CD4-positive, alpha-beta T cell (primary cell): ENCODE measurements at regions not wholly inside any gene's neighbourhood (a gene's known extent, or its start where the extent isn't known, plus 50 kb on each side); places are given as distances from the start of the nearest gene placed in this dataset.

Experiments used
- ATAC-seq: fragments of 200-7000 bp; cut with Tn5 transposase; one replicate; pipeline ENCODE4 v1.10.0; 2022; ENCODE audit warnings: mild to moderate bottlenecking; ENCODE audit not compliant: poor library complexity
- CTCF ChIA-PET: fragments of 350-600 bp; sonication (Branson Sonifier 250); formaldehyde crosslinking; loops from one replicate; lab custom pipeline; 2021; ENCODE audit warnings: antibody characterized with exemption, inconsistent platforms; lab: Charles Lee
- POLR2A ChIA-PET: fragments of 350-600 bp; sonication (Branson Sonifier 250); formaldehyde crosslinking; loops from one replicate; lab custom pipeline; 2021; ENCODE audit warnings: antibody characterized with exemption, inconsistent platforms; lab: Charles Lee
- DNase-seq, 14 experiments: peaks; one replicate each; pipeline ENCODE4 v3.0.0-alpha.2; 2013 to 2020; ENCODE audit warnings: mixed read lengths in 2 of 14
- H3K27ac ChIP-seq, 2 donors: one replicate each; pipeline versions ENCODE4 v1.5.1 to v1.7.0; 2013; ENCODE audit warnings: low read length in 2 of 2, low read depth in 1 of 2, mild to moderate bottlenecking in 1 of 2
- H3K27me3 ChIP-seq, 2 experiments: 1 replicate in 1 of 2; 2 replicates in 1 of 2; pipeline versions ENCODE4 v1.6.1 to v1.7.0; 2013; ENCODE audit warnings: low read length in 2 of 2, control low read depth in 1 of 2, mild to moderate bottlenecking in 1 of 2, moderate library complexity in 1 of 2; ENCODE audit not compliant: insufficient read depth in 2 of 2, control insufficient read depth in 1 of 2
- H3K36me3 ChIP-seq: one replicate; pipeline ENCODE4 v1.6.1; 2013; ENCODE audit warnings: low read length, control low read depth; ENCODE audit not compliant: insufficient read depth
- H3K4me1 ChIP-seq: one replicate; pipeline ENCODE4 v1.6.1; 2013; ENCODE audit warnings: low read length, control low read depth; ENCODE audit not compliant: insufficient read depth
- H3K4me3 ChIP-seq: one replicate; pipeline ENCODE4 v1.5.1; 2013; ENCODE audit warnings: mild to moderate bottlenecking, low read length, moderate library complexity
- H3K9me3 ChIP-seq, 2 experiments: 1 replicate in 1 of 2; 2 replicates in 1 of 2; pipeline versions ENCODE4 v1.6.1 to v1.7.0; 2013; ENCODE audit warnings: low read length in 2 of 2, mild to moderate bottlenecking in 2 of 2, control low read depth in 1 of 2, moderate library complexity in 1 of 2; ENCODE audit not compliant: control insufficient read depth in 1 of 2, insufficient read depth in 1 of 2
- H3K27ac Mint-ChIP-seq: one replicate; pipeline ENCODE4 v1.8.0; 2020; ENCODE audit warnings: mixed read lengths
- H3K27me3 Mint-ChIP-seq: one replicate; pipeline ENCODE4 v1.8.0; 2021; ENCODE audit warnings: mixed read lengths
- H3K36me3 Mint-ChIP-seq: one replicate; pipeline ENCODE4 v1.8.0; 2021; ENCODE audit warnings: low read depth, mixed read lengths
- H3K4me1 Mint-ChIP-seq: one replicate; pipeline ENCODE4 v1.8.0; 2021; ENCODE audit warnings: low read depth, mixed read lengths
- H3K4me3 Mint-ChIP-seq: one replicate; pipeline ENCODE4 v1.8.0; 2020; ENCODE audit warnings: mild to moderate bottlenecking, mixed read lengths
- H3K9me3 Mint-ChIP-seq: one replicate; pipeline ENCODE4 v1.8.0; 2020; ENCODE audit warnings: mixed read lengths
- intact Hi-C, 2 experiments: fragments of 100-400 bp; cut with DNase I in 1 of 2; cut with micrococcal nuclease in 1 of 2; formaldehyde crosslinking; loops; one replicate each; pipeline versions ENCODE4 v1.15.1 to v1.9.0; 2023 to 2025; cut with DNase I, micrococcal nuclease
- TF ChIP-seq, protein P1 (sequence below): fragments of 200-600 bp; IDR thresholded peaks from one replicate; pipeline ENCODE4 v1.8.0; 2022; ENCODE audit warnings: antibody characterized with exemption, mild to moderate bottlenecking

DNA sequence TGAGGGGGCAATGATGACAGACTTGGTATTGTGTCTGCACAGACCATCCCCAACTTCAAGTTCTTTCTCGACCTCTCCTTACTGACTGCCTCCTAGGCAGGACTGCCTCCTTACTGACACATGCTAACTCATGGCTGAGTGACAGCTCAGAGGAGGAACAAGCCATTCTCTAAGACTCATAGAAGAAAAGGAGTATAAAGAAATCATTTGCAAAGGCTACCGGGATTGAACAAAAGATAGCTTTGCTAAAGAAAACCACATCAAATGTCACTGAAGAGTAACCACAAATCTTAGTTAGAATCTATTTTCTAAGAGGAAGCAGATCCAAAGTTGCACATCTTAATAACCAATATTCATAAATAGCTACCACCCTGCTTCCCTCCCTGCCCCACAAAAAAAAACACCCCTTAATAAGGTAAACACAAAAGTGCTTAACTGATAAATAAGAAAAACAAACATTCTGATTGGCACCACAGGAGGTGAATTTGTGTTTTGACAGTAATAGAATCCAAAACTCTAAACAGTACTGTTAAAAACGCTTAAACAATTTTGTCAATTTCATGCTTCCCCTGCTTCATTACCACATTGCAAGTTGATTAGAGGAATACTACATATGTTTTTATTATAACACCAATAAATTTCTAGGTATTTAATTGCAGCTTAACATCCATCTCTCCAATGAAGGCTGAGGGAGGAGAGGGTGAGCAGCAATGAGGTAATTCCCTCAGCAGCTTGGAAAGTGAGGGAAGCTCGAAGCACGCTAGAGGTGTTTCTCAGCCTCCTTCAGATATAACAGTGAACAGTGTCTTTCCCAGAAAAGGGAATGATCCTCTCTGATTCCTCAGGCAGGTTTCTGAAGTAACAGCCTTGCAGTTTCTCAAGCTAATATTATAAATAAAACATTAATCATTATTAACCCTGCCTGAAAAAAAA lies 160.0 kb downstream of the HNRNPD start:
- no peaks in the 10 kb centered on the region for H3K27me3 ChIP-seq
- Mint-ChIP-seq H3K9me3 (no peaks in the 10 kb centered on the region), H3K27me3 (no peaks in the 10 kb centered on the region), H3K4me1 (peaks cover 40% of the 10 kb centered on the region), H3K27ac (peak overlapping the region; percentile 8), H3K36me3 (no peaks in the 10 kb centered on the region), H3K4me3 (peak overlapping the region; percentile 4)
- DNase-seq (peak in 4 of 14 experiments; percentile 41 to 76 (median 66)), ATAC-seq (peak; percentile 99)
- TF ChIP-seq, protein P1, sequence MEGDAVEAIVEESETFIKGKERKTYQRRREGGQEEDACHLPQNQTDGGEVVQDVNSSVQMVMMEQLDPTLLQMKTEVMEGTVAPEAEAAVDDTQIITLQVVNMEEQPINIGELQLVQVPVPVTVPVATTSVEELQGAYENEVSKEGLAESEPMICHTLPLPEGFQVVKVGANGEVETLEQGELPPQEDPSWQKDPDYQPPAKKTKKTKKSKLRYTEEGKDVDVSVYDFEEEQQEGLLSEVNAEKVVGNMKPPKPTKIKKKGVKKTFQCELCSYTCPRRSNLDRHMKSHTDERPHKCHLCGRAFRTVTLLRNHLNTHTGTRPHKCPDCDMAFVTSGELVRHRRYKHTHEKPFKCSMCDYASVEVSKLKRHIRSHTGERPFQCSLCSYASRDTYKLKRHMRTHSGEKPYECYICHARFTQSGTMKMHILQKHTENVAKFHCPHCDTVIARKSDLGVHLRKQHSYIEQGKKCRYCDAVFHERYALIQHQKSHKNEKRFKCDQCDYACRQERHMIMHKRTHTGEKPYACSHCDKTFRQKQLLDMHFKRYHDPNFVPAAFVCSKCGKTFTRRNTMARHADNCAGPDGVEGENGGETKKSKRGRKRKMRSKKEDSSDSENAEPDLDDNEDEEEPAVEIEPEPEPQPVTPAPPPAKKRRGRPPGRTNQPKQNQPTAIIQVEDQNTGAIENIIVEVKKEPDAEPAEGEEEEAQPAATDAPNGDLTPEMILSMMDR, result no peak
- H3K9me3 ChIP-seq, result no peaks in the 10 kb centered on the region
- CTCF ChIA-PET, result interaction anchor here (0.7 kb wide), 1 partner anchor 120 kb away, joined by 4 read pairs; no protein-coding TSS in a partner anchor
- no peak overlapping the region for H3K27ac ChIP-seq
- H3K4me3 ChIP-seq, result no peak overlapping the region
- H3K4me1 ChIP-seq, result peaks cover 9% of the 10 kb centered on the region
- POLR2A ChIA-PET, result interaction anchor here (0.7 to 1.9 kb wide), 9 partner anchors 10 to 742 kb away, joined by 3 to 17 read pairs (median 6); partner anchors contain the start of genes HNRNPD, HNRNPDL and RASGEF1B
- H3K36me3 ChIP-seq, result no peaks in the 10 kb centered on the region
- intact Hi-C loops, result loop anchor here in 1 of 2 experiments (1.0 to 5.0 kb wide), 2 partner anchors 72 to 76 kb away; no protein-coding TSS in a partner anchor

DNA sequence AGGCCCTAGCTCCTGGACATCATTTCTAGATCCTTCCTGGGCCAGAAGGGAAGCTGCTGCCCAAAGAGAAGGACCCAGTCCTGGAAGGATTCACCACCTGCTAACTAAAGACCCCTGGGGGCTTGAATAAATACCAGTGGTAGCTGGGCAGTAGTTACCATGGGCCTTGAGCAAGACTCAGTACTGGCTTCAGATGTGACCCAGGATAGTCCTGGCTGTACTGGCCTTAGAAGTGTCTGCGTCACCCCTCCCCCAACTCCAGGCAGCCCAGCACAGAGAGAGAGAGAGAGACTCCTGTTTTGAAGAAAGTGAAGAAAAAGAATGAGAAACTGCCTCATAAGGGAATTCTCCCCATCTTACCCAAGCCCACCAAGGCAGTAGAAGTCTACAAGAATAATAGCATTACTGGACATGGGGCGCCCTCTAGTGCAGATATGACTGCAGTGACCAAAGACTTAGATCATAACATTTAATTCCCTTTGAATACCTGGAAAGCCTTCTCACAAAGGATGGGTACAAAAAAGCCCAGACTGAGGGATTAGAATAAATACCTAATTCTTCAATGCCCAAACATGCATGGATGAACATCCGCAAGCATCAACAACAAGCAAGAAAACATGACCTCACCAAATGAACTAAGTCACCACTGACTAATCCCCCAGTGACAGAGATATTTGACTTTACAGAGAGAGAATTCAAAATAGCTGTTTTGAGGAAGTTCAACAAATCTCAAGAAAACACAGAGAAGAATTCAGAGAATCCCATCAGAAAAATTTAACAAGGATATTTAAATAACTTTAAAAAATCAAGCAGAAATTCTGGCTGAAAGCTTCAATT lies 171.8 kb downstream of the HNRNPD start:
- Histone ChIP-seq H3K9me3 (no peaks in the 10 kb centered on the region), H3K36me3 (no peaks in the 10 kb centered on the region), H3K4me3 (no peak overlapping the region), H3K27me3 (no peaks in the 10 kb centered on the region), H3K4me1 (peaks cover 5% of the 10 kb centered on the region), H3K27ac (no peak overlapping the region)
- no peaks in the 10 kb centered on the region for H3K36me3 Mint-ChIP-seq
- TF ChIP-seq, protein P1, result peak; percentile 62
- ChIA-PET POLR2A (interaction anchor here (0.6 to 1.1 kb wide), 2 partner anchors 19 to 78 kb away, joined by 3 to 4 read pairs; no protein-coding TSS in a partner anchor), CTCF (no interaction called here)
- DNase-seq, result peak in 13 of 14 experiments; percentile 5 to 72 (median 34)
- no peaks in the 10 kb centered on the region for H3K9me3 Mint-ChIP-seq
- ATAC-seq, result peak; percentile 65
- no peak overlapping the region for H3K4me3 Mint-ChIP-seq
- intact Hi-C loops, result loop anchor here (1.0 to 5.0 kb wide), 7 partner anchors 79 to 796 kb away; no protein-coding TSS in a partner anchor
- no peak overlapping the region for H3K27ac Mint-ChIP-seq
- peaks cover 8% of the 10 kb centered on the region for H3K27me3 Mint-ChIP-seq
- H3K4me1 Mint-ChIP-seq, result peaks cover 10% of the 10 kb centered on the region

DNA sequence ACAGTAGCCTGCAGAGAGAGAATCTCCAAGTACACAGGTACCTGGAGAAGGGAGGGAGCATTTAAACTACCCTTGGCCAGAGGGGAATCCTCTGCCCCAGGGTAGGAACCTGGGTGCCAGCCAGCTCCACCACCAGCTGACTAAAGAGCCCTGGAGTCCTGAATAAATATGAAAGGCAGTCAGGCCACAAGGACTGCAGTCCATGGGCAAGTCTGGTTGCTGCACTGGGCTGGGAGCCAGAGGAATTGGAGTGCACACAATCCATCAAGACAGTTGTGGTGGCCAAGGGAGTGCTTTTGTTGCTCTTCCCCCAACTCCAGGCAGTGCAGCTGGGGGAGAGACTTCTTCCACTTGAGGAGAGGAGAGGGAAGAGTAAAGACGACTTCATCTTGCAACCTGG lies 172.5 kb downstream of the HNRNPD start:
- no peak overlapping the region for H3K4me3 Mint-ChIP-seq
- H3K36me3 Mint-ChIP-seq, result no peaks in the 10 kb centered on the region
- H3K4me1 Mint-ChIP-seq, result peaks cover 10% of the 10 kb centered on the region
- Histone ChIP-seq H3K4me3 (no peak overlapping the region), H3K9me3 (no peaks in the 10 kb centered on the region), H3K4me1 (peaks cover 5% of the 10 kb centered on the region), H3K27me3 (no peaks in the 10 kb centered on the region), H3K27ac (no peak overlapping the region), H3K36me3 (no peaks in the 10 kb centered on the region)
- ATAC-seq, result no peak
- H3K27me3 Mint-ChIP-seq, result peaks cover 8% of the 10 kb centered on the region
- POLR2A ChIA-PET, result interaction anchor here (0.6 kb wide), 1 partner anchor 77 kb away, joined by 4 read pairs; no protein-coding TSS in a partner anchor
- intact Hi-C loops, result loop anchor here (5.0 kb wide), 4 partner anchors 79 to 734 kb away; no protein-coding TSS in a partner anchor
- no peak overlapping the region for H3K27ac Mint-ChIP-seq
- no peaks in the 10 kb centered on the region for H3K9me3 Mint-ChIP-seq
- DNase-seq, result no peak
- TF ChIP-seq, protein P1, result no peak
- CTCF ChIA-PET, result no interaction called here
